Activated CD4-positive, alpha-beta memory T cell treated with anti-CD3 and anti-CD28 coated beads for 36 hours (primary cell): ENCODE measurements at regions not wholly inside any gene's neighbourhood (a gene's known extent, or its start where the extent isn't known, plus 50 kb on each side); places are given as distances from the start of the nearest gene placed in this dataset.

Experiments used
- CTCF ChIA-PET: fragments of 350-600 bp; sonication (Branson Sonifier 250); formaldehyde crosslinking; loops from one replicate; lab custom pipeline; 2021; ENCODE audit warnings: antibody characterized with exemption, inconsistent platforms; lab: Charles Lee
- POLR2A ChIA-PET: fragments of 350-600 bp; sonication (Branson Sonifier 250); formaldehyde crosslinking; loops from one replicate; lab custom pipeline; 2021; ENCODE audit warnings: antibody characterized with exemption; lab: Charles Lee
- DNase-seq: peaks from one replicate; pipeline ENCODE4 v3.0.0-alpha.2; 2020
- H3K27ac Mint-ChIP-seq: one replicate; pipeline ENCODE4 v1.8.0; 2021; ENCODE audit warnings: mixed read lengths
- H3K27me3 Mint-ChIP-seq: one replicate; pipeline ENCODE4 v1.8.0; 2021; ENCODE audit warnings: mixed read lengths
- H3K36me3 Mint-ChIP-seq: one replicate; pipeline ENCODE4 v1.8.0; 2021; ENCODE audit warnings: mixed read lengths
- H3K4me1 Mint-ChIP-seq: one replicate; pipeline ENCODE4 v1.8.0; 2021; ENCODE audit warnings: low read depth, mixed read lengths
- H3K4me3 Mint-ChIP-seq: one replicate; pipeline ENCODE4 v1.8.0; 2021; ENCODE audit warnings: mild to moderate bottlenecking, mixed read lengths
- H3K9me3 Mint-ChIP-seq: one replicate; pipeline ENCODE4 v1.8.0; 2021; ENCODE audit warnings: mixed read lengths
- intact Hi-C: fragments of 100-400 bp; cut with micrococcal nuclease; formaldehyde crosslinking; loops from one replicate; pipeline ENCODE4 v1.15.1; 2023

GRCh38 chr14:45743884-45744283 is 490.9 kb upstream of the MIS18BP1 start:
- Mint-ChIP-seq H3K9me3 (peaks cover 14% of the 10 kb centered on the region), H3K27me3 (no peaks in the 10 kb centered on the region), H3K4me1 (no peaks in the 10 kb centered on the region), H3K36me3 (no peaks in the 10 kb centered on the region), H3K4me3 (no peak overlapping the region), H3K27ac (no peak overlapping the region)
- ChIA-PET POLR2A (no interaction called here), CTCF (no interaction called here)
- no peak for DNase-seq
- intact Hi-C loops, result no loop called here

GRCh38 chr14:45742187-45742586 is 489.2 kb upstream of the MIS18BP1 start:
- Mint-ChIP-seq H3K27ac (no peak overlapping the region), H3K36me3 (no peaks in the 10 kb centered on the region), H3K4me3 (no peak overlapping the region), H3K9me3 (peaks cover 20% of the 10 kb centered on the region), H3K4me1 (no peaks in the 10 kb centered on the region), H3K27me3 (no peaks in the 10 kb centered on the region)
- ChIA-PET POLR2A (no interaction called here), CTCF (no interaction called here)
- intact Hi-C loops, result no loop called here
- DNase-seq, result no peak

GRCh38 chr14:45728434-45729225 is 475.6 kb upstream of the MIS18BP1 start:
- no peak for DNase-seq
- H3K36me3 Mint-ChIP-seq, result no peaks in the 10 kb centered on the region
- intact Hi-C loops, result no loop called here
- no peaks in the 10 kb centered on the region for H3K27me3 Mint-ChIP-seq
- peaks cover 9% of the 10 kb centered on the region for H3K9me3 Mint-ChIP-seq
- ChIA-PET CTCF (no interaction called here), POLR2A (no interaction called here)
- no peak overlapping the region for H3K4me3 Mint-ChIP-seq
- H3K27ac Mint-ChIP-seq, result no peak overlapping the region
- H3K4me1 Mint-ChIP-seq, result no peaks in the 10 kb centered on the region

GRCh38 chr14:45727133-45727532 is 474.1 kb upstream of the MIS18BP1 start:
- POLR2A ChIA-PET, result no interaction called here
- Mint-ChIP-seq H3K9me3 (peaks cover 6% of the 10 kb centered on the region), H3K36me3 (no peaks in the 10 kb centered on the region), H3K4me3 (no peak overlapping the region), H3K4me1 (no peaks in the 10 kb centered on the region), H3K27ac (no peak overlapping the region), H3K27me3 (no peaks in the 10 kb centered on the region)
- CTCF ChIA-PET, result no interaction called here
- DNase-seq, result no peak
- intact Hi-C loops, result no loop called here

- DNase-seq, result no peak
- Mint-ChIP-seq H3K27me3 (no peaks in the 10 kb centered on the region), H3K9me3 (peaks cover 16% of the 10 kb centered on the region), H3K36me3 (no peaks in the 10 kb centered on the region), H3K4me3 (no peak overlapping the region), H3K4me1 (no peaks in the 10 kb centered on the region), H3K27ac (no peak overlapping the region)
- intact Hi-C loops, result no loop called here
- ChIA-PET CTCF (no interaction called here), POLR2A (no interaction called here)
These were observed 468.5 kb upstream of the MIS18BP1 start for GRCh38 chr14:45721472-45721871.

- intact Hi-C loops, result no loop called here
- ChIA-PET CTCF (no interaction called here), POLR2A (no interaction called here)
- no peak overlapping the region for H3K27ac Mint-ChIP-seq
- peaks cover 24% of the 10 kb centered on the region for H3K9me3 Mint-ChIP-seq
- no peak for DNase-seq
- H3K27me3 Mint-ChIP-seq, result no peaks in the 10 kb centered on the region
- no peaks in the 10 kb centered on the region for H3K36me3 Mint-ChIP-seq
- H3K4me3 Mint-ChIP-seq, result no peak overlapping the region
- no peaks in the 10 kb centered on the region for H3K4me1 Mint-ChIP-seq
These were observed 463.6 kb upstream of the MIS18BP1 start for GRCh38 chr14:45716572-45716971.

GRCh38 chr14:45715946-45716345 is 462.9 kb upstream of the MIS18BP1 start:
- no peak overlapping the region for H3K27ac Mint-ChIP-seq
- no peak overlapping the region for H3K4me3 Mint-ChIP-seq
- no peaks in the 10 kb centered on the region for H3K4me1 Mint-ChIP-seq
- no peak for DNase-seq
- CTCF ChIA-PET, result no interaction called here
- POLR2A ChIA-PET, result no interaction called here
- peaks cover 24% of the 10 kb centered on the region for H3K9me3 Mint-ChIP-seq
- no peaks in the 10 kb centered on the region for H3K27me3 Mint-ChIP-seq
- intact Hi-C loops, result no loop called here
- no peaks in the 10 kb centered on the region for H3K36me3 Mint-ChIP-seq

GRCh38 chr14:45709541-45709940 is 456.5 kb upstream of the MIS18BP1 start:
- no peaks in the 10 kb centered on the region for H3K4me1 Mint-ChIP-seq
- no peaks in the 10 kb centered on the region for H3K36me3 Mint-ChIP-seq
- DNase-seq, result no peak
- H3K27ac Mint-ChIP-seq, result no peak overlapping the region
- H3K27me3 Mint-ChIP-seq, result no peaks in the 10 kb centered on the region
- intact Hi-C loops, result no loop called here
- ChIA-PET CTCF (no interaction called here), POLR2A (no interaction called here)
- H3K9me3 Mint-ChIP-seq, result peaks cover 12% of the 10 kb centered on the region
- no peak overlapping the region for H3K4me3 Mint-ChIP-seq

- Mint-ChIP-seq H3K27me3 (no peaks in the 10 kb centered on the region), H3K9me3 (peaks cover 8% of the 10 kb centered on the region), H3K4me1 (no peaks in the 10 kb centered on the region), H3K36me3 (no peaks in the 10 kb centered on the region), H3K4me3 (no peak overlapping the region), H3K27ac (no peak overlapping the region)
- no peak for DNase-seq
- intact Hi-C loops, result no loop called here
- ChIA-PET POLR2A (no interaction called here), CTCF (no interaction called here)
These were observed 453.0 kb upstream of the MIS18BP1 start for GRCh38 chr14:45705940-45706534.

- ChIA-PET POLR2A (no interaction called here), CTCF (interaction anchor here (0.6 kb wide), 1 partner anchor 273 kb away, joined by 3 read pairs; no protein-coding TSS in a partner anchor)
- Mint-ChIP-seq H3K27ac (no peak overlapping the region), H3K9me3 (peaks cover 3% of the 10 kb centered on the region), H3K27me3 (no peaks in the 10 kb centered on the region), H3K36me3 (no peaks in the 10 kb centered on the region), H3K4me3 (no peak overlapping the region), H3K4me1 (no peaks in the 10 kb centered on the region)
- DNase-seq, result no peak
- intact Hi-C loops, result no loop called here
These were observed 446.5 kb upstream of the MIS18BP1 start for GRCh38 chr14:45699471-45699870.

- ChIA-PET CTCF (no interaction called here), POLR2A (no interaction called here)
- DNase-seq, result no peak
- intact Hi-C loops, result no loop called here
- Mint-ChIP-seq H3K4me3 (no peak overlapping the region), H3K9me3 (peaks cover 3% of the 10 kb centered on the region), H3K36me3 (no peaks in the 10 kb centered on the region), H3K4me1 (no peaks in the 10 kb centered on the region), H3K27ac (no peak overlapping the region), H3K27me3 (no peaks in the 10 kb centered on the region)
These were observed 445.6 kb upstream of the MIS18BP1 start for GRCh38 chr14:45698462-45699134.

- H3K27ac Mint-ChIP-seq, result no peak overlapping the region
- peaks cover 34% of the 10 kb centered on the region for H3K9me3 Mint-ChIP-seq
- H3K36me3 Mint-ChIP-seq, result no peaks in the 10 kb centered on the region
- no peaks in the 10 kb centered on the region for H3K4me1 Mint-ChIP-seq
- H3K4me3 Mint-ChIP-seq, result no peak overlapping the region
- no peak for DNase-seq
- ChIA-PET CTCF (no interaction called here), POLR2A (no interaction called here)
- intact Hi-C loops, result no loop called here
- H3K27me3 Mint-ChIP-seq, result no peaks in the 10 kb centered on the region
These were observed 433.8 kb upstream of the MIS18BP1 start for GRCh38 chr14:45686771-45687170.
